Hepatocyte (in vitro differentiated cells): ENCODE measurements at regions not wholly inside any gene's neighbourhood (a gene's known extent, or its start where the extent isn't known, plus 50 kb on each side); places are given as distances from the start of the nearest gene placed in this dataset.
"Not testable (repeated sequence)": the region's sequence is repeated elsewhere in the genome, so short reads cannot be mapped to it uniquely, and the experiment has no call there.

Source experiments
- CTCF ChIP-seq: fragments of 200-600 bp; sonication (generic); IDR thresholded peaks from 2 replicates; pipeline ENCODE4 v1.5.1; 2016; ENCODE audit warnings: antibody characterized with exemption, mild to moderate bottlenecking; ENCODE audit not compliant: poor library complexity
- EZH2 ChIP-seq: fragments of 200-600 bp; sonication (generic); IDR thresholded peaks from 2 replicates; pipeline ENCODE4 v1.6.1; 2016; ENCODE audit warnings: antibody characterized with exemption, mild to moderate bottlenecking, borderline replicate concordance
- EZH2phosphoT487 ChIP-seq: fragments of 200-600 bp; sonication (generic); IDR thresholded peaks from one replicate; pipeline ENCODE4 v1.6.1; 2018; ENCODE audit warnings: antibody characterized with exemption, mild to moderate bottlenecking, low read depth, moderate library complexity; ENCODE audit not compliant: unreplicated experiment, severe bottlenecking

DNA sequence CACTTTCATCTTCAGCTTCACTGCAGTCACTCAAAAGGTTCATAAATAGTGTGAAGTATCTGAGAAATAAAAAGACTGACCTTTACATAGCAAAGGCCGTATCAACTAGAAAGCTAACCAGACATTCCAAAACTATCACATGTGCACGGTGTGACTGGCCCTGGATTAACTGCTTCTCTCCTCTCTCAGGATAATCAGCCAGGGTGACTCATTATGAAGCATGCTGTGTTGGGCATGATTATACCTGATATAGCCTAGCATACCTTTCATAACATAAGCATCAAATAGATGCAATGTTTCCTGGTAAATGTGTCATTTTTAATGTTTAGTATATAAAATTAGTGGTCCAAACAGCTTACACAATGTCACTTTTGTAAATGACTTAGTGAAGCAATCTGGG is 62.7 kb upstream of the POTEB3 start:
- TF ChIP-seq CTCF, EZH2phosphoT487, EZH2: not testable (repeated sequence)
